HepG2 (cell line): ENCODE measurements at regions not wholly inside any gene's neighbourhood (a gene's known extent, or its start where the extent isn't known, plus 50 kb on each side); places are given as distances from the start of the nearest gene placed in this dataset.
A peak's percentile ranks its signal among the peaks of the same experiment; 100 is the strongest.

Source experiments
- CAMTA2 ChIP-seq: sonication (generic); formaldehyde crosslinking; IDR thresholded peaks from 2 replicates; pipeline ENCODE4 v1.4.0; 2020; ENCODE audit warnings: mild to moderate bottlenecking, missing genetic modification reagents, borderline replicate concordance
- DPF2 ChIP-seq: sonication (generic); formaldehyde crosslinking; IDR thresholded peaks from 2 replicates; pipeline ENCODE4 v1.4.0; 2020; ENCODE audit warnings: mild to moderate bottlenecking, low read depth, missing genetic modification reagents, borderline replicate concordance
- DR1 ChIP-seq: sonication (generic); formaldehyde crosslinking; IDR thresholded peaks from 2 replicates; pipeline ENCODE4 v1.8.0; 2021; ENCODE audit warnings: mild to moderate bottlenecking, missing genetic modification reagents, inconsistent platforms
- ELF3 ChIP-seq: IDR thresholded peaks from 2 replicates; pipeline ENCODE4 v1.6.1; 2016; ENCODE audit warnings: missing genetic modification reagents, missing compliant biosample characterization
- FOSL2 ChIP-seq: sonication (generic); formaldehyde crosslinking; IDR thresholded peaks from 2 replicates; pipeline ENCODE4 v1.4.0; 2020; ENCODE audit warnings: missing genetic modification reagents
- JARID2 ChIP-seq: sonication (generic); formaldehyde crosslinking; IDR thresholded peaks from 2 replicates; pipeline ENCODE4 v1.8.1; 2023; ENCODE audit warnings: missing genetic modification reagents, inconsistent platforms; ENCODE audit not compliant: insufficient replicate concordance
- NFKB2 ChIP-seq: sonication (generic); formaldehyde crosslinking; IDR thresholded peaks from 2 replicates; pipeline ENCODE4 v1.4.0; 2020; ENCODE audit warnings: missing genetic modification reagents, borderline replicate concordance
- POLR2AphosphoS5 ChIP-seq: IDR thresholded peaks from 2 replicates; pipeline ENCODE4 v1.6.1; 2012; ENCODE audit warnings: low read depth, low read length
- REXO4 ChIP-seq: sonication (generic); formaldehyde crosslinking; IDR thresholded peaks from 2 replicates; pipeline ENCODE4 v1.8.0; 2022; ENCODE audit warnings: missing genetic modification reagents, mild to moderate bottlenecking, borderline replicate concordance
- SOX5 ChIP-seq: IDR thresholded peaks from 2 replicates; pipeline ENCODE4 v1.6.1; 2016; ENCODE audit warnings: borderline replicate concordance
- ZBTB7B ChIP-seq: sonication (generic); formaldehyde crosslinking; IDR thresholded peaks from 2 replicates; pipeline ENCODE4 v1.4.0; 2020; ENCODE audit warnings: missing genetic modification reagents
- ZFP41 ChIP-seq: sonication (generic); formaldehyde crosslinking; IDR thresholded peaks from 2 replicates; pipeline ENCODE4 v1.4.0; 2020; ENCODE audit warnings: mild to moderate bottlenecking, missing genetic modification reagents, borderline replicate concordance
- ZFP62 ChIP-seq: sonication (generic); formaldehyde crosslinking; IDR thresholded peaks from 2 replicates; pipeline ENCODE4 v1.4.0; 2020; ENCODE audit warnings: missing genetic modification reagents
- ZNF253 ChIP-seq: sonication (generic); formaldehyde crosslinking; IDR thresholded peaks from 2 replicates; pipeline ENCODE4 v1.8.0; 2022; ENCODE audit warnings: mild to moderate bottlenecking, missing genetic modification reagents, borderline replicate concordance
- ZNF274 ChIP-seq: sonication (generic); formaldehyde crosslinking; IDR thresholded peaks from 2 replicates; pipeline ENCODE4 v1.5.1; 2020; ENCODE audit warnings: mild to moderate bottlenecking, missing genetic modification reagents
- ZNF331 ChIP-seq: sonication (generic); formaldehyde crosslinking; IDR thresholded peaks from 2 replicates; pipeline ENCODE4 v1.4.0; 2020; ENCODE audit warnings: missing genetic modification reagents
- ZNF432 ChIP-seq: sonication (generic); formaldehyde crosslinking; IDR thresholded peaks from 2 replicates; pipeline ENCODE4 v1.5.0; 2020; ENCODE audit warnings: missing genetic modification reagents, mild to moderate bottlenecking, borderline replicate concordance
- ZNF484 ChIP-seq: sonication (generic); formaldehyde crosslinking; IDR thresholded peaks from 2 replicates; pipeline ENCODE4 v1.5.1; 2020; ENCODE audit warnings: mild to moderate bottlenecking, low read depth, missing genetic modification reagents, borderline replicate concordance
- ZNF713 ChIP-seq: sonication (generic); formaldehyde crosslinking; IDR thresholded peaks from 2 replicates; pipeline ENCODE4 v1.4.0; 2020; ENCODE audit warnings: mild to moderate bottlenecking, missing genetic modification reagents
- TF ChIP-seq, protein P1 (sequence below): sonication (generic); formaldehyde crosslinking; IDR thresholded peaks from 2 replicates; pipeline ENCODE4 v1.8.0; 2022; ENCODE audit warnings: mild to moderate bottlenecking, missing genetic modification reagents; ENCODE audit not compliant: insufficient replicate concordance
- TF ChIP-seq, protein P2 (sequence below): sonication (generic); formaldehyde crosslinking; IDR thresholded peaks from 2 replicates; pipeline ENCODE4 v1.4.0; 2020; ENCODE audit warnings: missing genetic modification reagents, mild to moderate bottlenecking, borderline replicate concordance
- TF ChIP-seq, protein P3 (sequence below): sonication (generic); formaldehyde crosslinking; IDR thresholded peaks from 2 replicates; pipeline ENCODE4 v1.8.0; 2022; ENCODE audit warnings: missing genetic modification reagents, mild to moderate bottlenecking, inconsistent platforms, borderline replicate concordance
- TF ChIP-seq, protein P4 (sequence below): sonication (generic); formaldehyde crosslinking; IDR thresholded peaks from 2 replicates; pipeline ENCODE4 v1.5.1; 2020; ENCODE audit warnings: missing genetic modification reagents, mild to moderate bottlenecking, borderline replicate concordance
- TF ChIP-seq, protein P5 (sequence below): IDR thresholded peaks from 2 replicates; pipeline ENCODE4 v1.6.1; 2016; ENCODE audit warnings: low read depth, borderline replicate concordance
- TF ChIP-seq, protein P6 (sequence below): sonication (generic); formaldehyde crosslinking; IDR thresholded peaks from 2 replicates; pipeline ENCODE4 v1.5.0; 2020; ENCODE audit warnings: missing genetic modification reagents, mild to moderate bottlenecking, borderline replicate concordance

DNA sequence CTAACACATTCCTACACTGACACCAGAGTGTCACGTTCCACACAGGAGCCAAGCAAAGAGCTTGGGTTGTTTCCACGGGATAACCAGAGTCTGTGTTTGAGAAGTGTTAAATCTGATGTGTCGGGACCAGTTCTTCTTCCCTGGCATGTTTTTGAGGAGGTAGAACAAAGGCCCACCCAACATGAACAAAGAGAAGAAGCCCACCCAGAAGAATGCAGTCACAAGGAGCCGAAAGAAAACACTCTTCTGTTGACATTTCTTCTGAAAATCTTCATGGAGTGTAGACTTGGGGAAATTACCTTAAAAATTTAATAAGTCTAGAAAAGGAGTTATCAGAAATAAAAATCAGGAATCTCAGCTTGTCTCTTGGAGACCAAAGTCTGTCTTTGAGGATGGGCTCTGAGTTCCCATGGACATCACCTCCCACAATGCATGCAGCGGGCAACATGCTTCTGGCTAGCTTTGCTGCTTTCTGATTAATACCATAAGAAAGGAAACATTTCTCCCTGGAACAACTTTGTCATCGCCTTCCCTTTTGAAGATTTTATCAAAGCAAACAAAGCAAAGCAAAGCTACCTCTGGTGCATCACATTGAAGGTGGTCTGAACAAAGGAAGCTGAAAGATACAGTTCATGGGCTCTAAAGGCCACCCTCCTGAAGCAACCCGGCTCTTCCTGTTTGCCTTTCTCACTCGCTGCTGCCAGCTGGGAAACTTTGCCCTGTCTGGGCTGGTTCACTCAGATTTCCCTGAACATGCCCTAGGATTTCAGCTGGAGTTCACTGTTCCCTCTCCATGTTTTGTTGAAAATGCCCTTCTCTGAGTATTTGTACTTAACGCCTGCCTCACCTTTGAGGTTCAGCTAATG, 448.1 kb downstream of the KIF16B start (continued):
- TF ChIP-seq, protein P1, sequence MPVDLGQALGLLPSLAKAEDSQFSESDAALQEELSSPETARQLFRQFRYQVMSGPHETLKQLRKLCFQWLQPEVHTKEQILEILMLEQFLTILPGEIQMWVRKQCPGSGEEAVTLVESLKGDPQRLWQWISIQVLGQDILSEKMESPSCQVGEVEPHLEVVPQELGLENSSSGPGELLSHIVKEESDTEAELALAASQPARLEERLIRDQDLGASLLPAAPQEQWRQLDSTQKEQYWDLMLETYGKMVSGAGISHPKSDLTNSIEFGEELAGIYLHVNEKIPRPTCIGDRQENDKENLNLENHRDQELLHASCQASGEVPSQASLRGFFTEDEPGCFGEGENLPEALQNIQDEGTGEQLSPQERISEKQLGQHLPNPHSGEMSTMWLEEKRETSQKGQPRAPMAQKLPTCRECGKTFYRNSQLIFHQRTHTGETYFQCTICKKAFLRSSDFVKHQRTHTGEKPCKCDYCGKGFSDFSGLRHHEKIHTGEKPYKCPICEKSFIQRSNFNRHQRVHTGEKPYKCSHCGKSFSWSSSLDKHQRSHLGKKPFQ, result no peak
- TF ChIP-seq CAMTA2 (CRISPR knock-in tag), result no peak
- TF ChIP-seq DPF2 (CRISPR knock-in tag), result no peak
- no peak for TF ChIP-seq ZFP62 (CRISPR knock-in tag)
- TF ChIP-seq ELF3 (CRISPR knock-in tag), result peak; percentile 62; the same call in 1 of the 2 replicates
- TF ChIP-seq JARID2, result no peak
- TF ChIP-seq, protein P2, sequence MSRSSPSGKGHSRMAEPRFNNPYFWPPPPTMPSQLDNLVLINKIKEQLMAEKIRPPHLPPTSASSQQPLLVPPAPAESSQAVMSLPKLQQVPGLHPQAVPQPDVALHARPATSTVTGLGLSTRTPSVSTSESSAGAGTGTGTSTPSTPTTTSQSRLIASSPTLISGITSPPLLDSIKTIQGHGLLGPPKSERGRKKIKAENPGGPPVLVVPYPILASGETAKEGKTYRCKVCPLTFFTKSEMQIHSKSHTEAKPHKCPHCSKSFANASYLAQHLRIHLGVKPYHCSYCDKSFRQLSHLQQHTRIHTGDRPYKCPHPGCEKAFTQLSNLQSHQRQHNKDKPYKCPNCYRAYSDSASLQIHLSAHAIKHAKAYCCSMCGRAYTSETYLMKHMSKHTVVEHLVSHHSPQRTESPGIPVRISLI (CRISPR knock-in tag), result no peak
- TF ChIP-seq, protein P3, sequence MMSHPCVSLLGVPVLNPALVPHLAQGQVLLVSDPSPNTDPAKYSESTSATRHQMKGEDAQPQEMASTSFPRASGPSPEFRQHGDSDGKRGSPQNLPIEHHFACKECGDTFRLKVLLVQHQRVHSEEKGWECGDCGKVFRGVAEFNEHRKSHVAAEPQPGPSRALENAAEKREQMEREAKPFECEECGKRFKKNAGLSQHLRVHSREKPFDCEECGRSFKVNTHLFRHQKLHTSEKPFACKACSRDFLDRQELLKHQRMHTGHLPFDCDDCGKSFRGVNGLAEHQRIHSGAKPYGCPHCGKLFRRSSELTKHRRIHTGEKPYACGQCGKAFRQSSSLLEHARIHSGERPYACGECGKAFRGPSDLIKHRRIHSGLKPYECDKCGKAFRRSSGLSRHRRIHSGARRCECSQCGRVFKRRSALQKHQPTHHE (CRISPR knock-in tag), result no peak
- no peak for TF ChIP-seq ZNF253 (CRISPR knock-in tag)
- TF ChIP-seq ZNF484 (CRISPR knock-in tag), result no peak
- peak; percentile 85 for TF ChIP-seq SOX5 (CRISPR knock-in tag)
- no peak for TF ChIP-seq ZNF432
- TF ChIP-seq, protein P4, sequence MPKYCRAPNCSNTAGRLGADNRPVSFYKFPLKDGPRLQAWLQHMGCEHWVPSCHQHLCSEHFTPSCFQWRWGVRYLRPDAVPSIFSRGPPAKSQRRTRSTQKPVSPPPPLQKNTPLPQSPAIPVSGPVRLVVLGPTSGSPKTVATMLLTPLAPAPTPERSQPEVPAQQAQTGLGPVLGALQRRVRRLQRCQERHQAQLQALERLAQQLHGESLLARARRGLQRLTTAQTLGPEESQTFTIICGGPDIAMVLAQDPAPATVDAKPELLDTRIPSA (CRISPR knock-in tag), result no peak
- TF ChIP-seq NFKB2 (CRISPR knock-in tag), result no peak
- TF ChIP-seq ZBTB7B (CRISPR knock-in tag), result 0 out of 2 replicates have a peak, but pooled peaks have one; percentile 43
- TF ChIP-seq, protein P5, sequence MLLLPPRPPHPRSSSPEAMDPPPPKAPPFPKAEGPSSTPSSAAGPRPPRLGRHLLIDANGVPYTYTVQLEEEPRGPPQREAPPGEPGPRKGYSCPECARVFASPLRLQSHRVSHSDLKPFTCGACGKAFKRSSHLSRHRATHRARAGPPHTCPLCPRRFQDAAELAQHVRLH (CRISPR knock-in tag), result no peak
- peak; percentile 53; the same call in 1 of the 2 replicates for TF ChIP-seq ZNF331
- TF ChIP-seq REXO4 (CRISPR knock-in tag), result no peak
- no peak for TF ChIP-seq ZFP41 (CRISPR knock-in tag)
- no peak for TF ChIP-seq DR1 (CRISPR knock-in tag)
- TF ChIP-seq, protein P6, sequence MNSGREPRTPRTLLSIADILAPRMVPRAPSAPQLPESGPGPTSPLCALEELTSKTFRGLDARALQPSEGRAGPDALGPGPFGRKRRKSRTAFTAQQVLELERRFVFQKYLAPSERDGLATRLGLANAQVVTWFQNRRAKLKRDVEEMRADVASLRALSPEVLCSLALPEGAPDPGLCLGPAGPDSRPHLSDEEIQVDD (CRISPR knock-in tag), result no peak
- TF ChIP-seq ZNF274 (CRISPR knock-in tag), result no peak
- peak; percentile 35; the same call in 1 of the 2 replicates for TF ChIP-seq FOSL2 (CRISPR knock-in tag)
- no peak for TF ChIP-seq POLR2AphosphoS5
- no peak for TF ChIP-seq ZNF713 (CRISPR knock-in tag)
